Pancreas (tissue), 10 donors: ENCODE measurements at regions not wholly inside any gene's neighbourhood (a gene's known extent, or its start where the extent isn't known, plus 50 kb on each side); places are given as distances from the start of the nearest gene placed in this dataset.

Experiments used
- ATAC-seq, 4 donors: fragments of 200-7000 bp; cut with Tn5 transposase; one replicate each; pipeline versions ENCODE4 v1.8.0 to v1.9.1; 2020; ENCODE audit warnings: mild to moderate bottlenecking in 4 of 4, moderate library complexity in 4 of 4
- DNase-seq, 6 donors: peaks; one replicate each; pipeline ENCODE4 v3.0.0-alpha.2; 2020
- FAIRE-seq: peaks from 2 replicates; lab custom pipeline; 2012; peaks lifted over from hg19 to GRCh38; lab: Jason Lieb, UNC
- H3K27ac ChIP-seq, 4 donors: fragments of 200-600 bp; sonication (generic); 1 replicate in 3 of 4; 2 replicates in 1 of 4; pipeline versions ENCODE4 v1.5.0 to v1.8.0; 2020
- H3K27me3 ChIP-seq, 4 donors: fragments of 200-600 bp; one replicate each; pipeline ENCODE4 v1.8.0; 2021
- H3K36me3 ChIP-seq, 3 donors: fragments of 200-600 bp; sonication (generic) in 1 of 3; one replicate each; pipeline versions ENCODE4 v1.5.0 to v1.8.0; 2020 to 2021
- H3K4me1 ChIP-seq, 3 donors: fragments of 200-600 bp; one replicate each; pipeline ENCODE4 v1.8.0; 2021
- H3K4me3 ChIP-seq, 4 donors: fragments of 200-600 bp; sonication (generic) in 2 of 4; one replicate each; pipeline versions ENCODE4 v1.5.0 to v1.8.0; 2020 to 2021
- H3K9me3 ChIP-seq, 4 donors: fragments of 200-600 bp; one replicate each; pipeline ENCODE4 v1.8.0; 2021
- WGBS, 2 donors: extraction: QIAGEN DNeasy Blood & Tissue Kit; methylation state at CpG; one replicate each; pipeline ENCODE4 v1.1.7; 2013; 5-methylcytosine and 5-hydroxymethylcytosine counted together
- intact Hi-C, 3 donors: fragments of 100-400 bp; cut with DNase I; formaldehyde crosslinking; loops; one replicate each; pipeline versions ENCODE4 v1.11.1 to v1.14.2; 2022
- TF ChIP-seq, protein P1 (sequence below), 4 donors: fragments of 200-600 bp; sonication (generic) in 3 of 4; IDR thresholded peaks; one replicate each; pipeline versions ENCODE4 v1.5.0 to v1.8.0; 2021; ENCODE audit warnings: antibody characterized with exemption in 4 of 4
- donor health status: healthy with polysubstance abuse.
- donor health status: DM: no; HTN: no; CAD: no; lungs with moderate emphysema.
- donor health status: DM: no; HTN: no; CAD: no.
- donor health status: control.
- donor health status: control.
- donor health status: Bipolar disorder and iron deficiency.
- donor health status: DM: yes; HTN: yes; CAD: no.
- donor health status: DM: no; HTN: no; CAD: no.
- donor health status: DM: no; HTN: no; CAD: no.
- donor health status: DM: yes; HTN: yes; CAD: no.

DNA sequence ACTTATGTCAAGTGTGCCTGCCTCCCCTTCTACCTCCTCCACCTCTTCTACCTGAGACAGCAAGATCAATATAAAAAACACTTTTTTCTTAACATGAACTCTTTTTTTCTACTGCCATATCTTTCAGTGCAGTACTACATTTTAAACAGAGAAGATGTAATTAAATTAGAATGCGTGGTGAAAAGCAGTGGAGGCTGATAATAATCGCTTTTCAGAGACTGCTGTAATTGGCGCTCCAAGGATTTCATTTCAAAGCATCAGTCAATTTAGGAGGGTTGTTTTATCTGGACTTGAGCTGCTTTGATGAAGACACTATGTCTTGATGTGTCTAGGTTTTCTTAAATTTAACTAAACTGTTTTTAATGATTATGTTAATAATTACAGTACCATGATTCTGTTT lies 85.3 kb upstream of the CRBN start:
- no peak overlapping the region for H3K4me3 ChIP-seq
- FAIRE-seq = no peak

GRCh38 chr3:3260870-3261269 lies 81.4 kb upstream of the CRBN start:
- ATAC-seq = no peak
- H3K36me3 ChIP-seq = no peaks in the 10 kb centered on the region

More for the DNA sequence above, 85.3 kb upstream of the CRBN start:
- Histone ChIP-seq H3K36me3 (no peaks in the 10 kb centered on the region), H3K27me3 (no peaks in the 10 kb centered on the region), H3K9me3 (no peaks in the 10 kb centered on the region), H3K4me1 (no peaks in the 10 kb centered on the region), H3K27ac (no peak overlapping the region)
- WGBS, 2 donors = 73 to 85% methylated on average over 3 of the region's 3 CpGs
- no peak for DNase-seq
- intact Hi-C loops = no loop called here
- TF ChIP-seq, protein P1, sequence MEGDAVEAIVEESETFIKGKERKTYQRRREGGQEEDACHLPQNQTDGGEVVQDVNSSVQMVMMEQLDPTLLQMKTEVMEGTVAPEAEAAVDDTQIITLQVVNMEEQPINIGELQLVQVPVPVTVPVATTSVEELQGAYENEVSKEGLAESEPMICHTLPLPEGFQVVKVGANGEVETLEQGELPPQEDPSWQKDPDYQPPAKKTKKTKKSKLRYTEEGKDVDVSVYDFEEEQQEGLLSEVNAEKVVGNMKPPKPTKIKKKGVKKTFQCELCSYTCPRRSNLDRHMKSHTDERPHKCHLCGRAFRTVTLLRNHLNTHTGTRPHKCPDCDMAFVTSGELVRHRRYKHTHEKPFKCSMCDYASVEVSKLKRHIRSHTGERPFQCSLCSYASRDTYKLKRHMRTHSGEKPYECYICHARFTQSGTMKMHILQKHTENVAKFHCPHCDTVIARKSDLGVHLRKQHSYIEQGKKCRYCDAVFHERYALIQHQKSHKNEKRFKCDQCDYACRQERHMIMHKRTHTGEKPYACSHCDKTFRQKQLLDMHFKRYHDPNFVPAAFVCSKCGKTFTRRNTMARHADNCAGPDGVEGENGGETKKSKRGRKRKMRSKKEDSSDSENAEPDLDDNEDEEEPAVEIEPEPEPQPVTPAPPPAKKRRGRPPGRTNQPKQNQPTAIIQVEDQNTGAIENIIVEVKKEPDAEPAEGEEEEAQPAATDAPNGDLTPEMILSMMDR (IDR thresholded peaks at IDR 0.05) = no peak
- ATAC-seq = no peak

GRCh38 chr3:3259181-3259580 lies 79.7 kb upstream of the CRBN start:
- intact Hi-C loops = no loop called here
- FAIRE-seq = no peak
- WGBS, 2 donors = 61 to 64% methylated on average over 3 of the region's 3 CpGs
- ATAC-seq = no peak
- no peak overlapping the region for H3K4me3 ChIP-seq
- no peaks in the 10 kb centered on the region for H3K4me1 ChIP-seq
- no peaks in the 10 kb centered on the region for H3K36me3 ChIP-seq
- TF ChIP-seq, protein P1 (IDR thresholded peaks at IDR 0.05) = no peak
- no peaks in the 10 kb centered on the region for H3K9me3 ChIP-seq
- no peak overlapping the region for H3K27ac ChIP-seq
- H3K27me3 ChIP-seq = no peaks in the 10 kb centered on the region
- DNase-seq = no peak

More at GRCh38 chr3:3260870-3261269, 81.4 kb upstream of the CRBN start:
- intact Hi-C loops = no loop called here
- Histone ChIP-seq H3K27me3 (no peaks in the 10 kb centered on the region), H3K9me3 (no peaks in the 10 kb centered on the region), H3K4me1 (no peaks in the 10 kb centered on the region), H3K4me3 (no peak overlapping the region), H3K27ac (no peak overlapping the region)
- DNase-seq (no peak), FAIRE-seq (no peak)
- TF ChIP-seq, protein P1 (IDR thresholded peaks at IDR 0.05) = no peak

GRCh38 chr3:3258281-3258680 lies 78.8 kb upstream of the CRBN start:
- TF ChIP-seq, protein P1 (IDR thresholded peaks at IDR 0.05) = no peak
- Histone ChIP-seq H3K4me1 (no peaks in the 10 kb centered on the region), H3K27me3 (no peaks in the 10 kb centered on the region), H3K36me3 (no peaks in the 10 kb centered on the region), H3K27ac (no peak overlapping the region), H3K4me3 (no peak overlapping the region), H3K9me3 (no peaks in the 10 kb centered on the region)
- ATAC-seq = no peak
- no peak for DNase-seq
- intact Hi-C loops = no loop called here
- 84 to 85% methylated on average over 3 of the region's 3 CpGs for WGBS, 2 donors
- FAIRE-seq = no peak

DNA sequence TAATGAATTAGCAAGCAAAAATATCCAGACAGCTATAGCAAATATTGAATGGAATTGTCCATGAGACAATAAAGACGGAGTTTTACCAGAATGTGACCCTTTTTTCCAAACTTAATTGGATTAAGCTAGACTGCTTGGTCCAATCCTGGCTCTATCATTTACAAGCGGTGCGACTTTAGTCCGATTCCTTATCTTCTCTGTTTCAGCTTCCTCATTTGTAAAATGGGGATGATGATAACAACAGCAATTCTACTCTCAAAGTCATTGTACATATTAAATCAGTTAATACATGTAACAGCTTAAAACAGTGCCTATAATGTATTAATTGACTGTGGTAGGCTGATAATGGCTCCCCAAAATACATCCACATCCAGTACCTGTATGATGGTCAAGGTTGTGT lies 62.1 kb upstream of the CRBN start:
- Histone ChIP-seq H3K4me1 (no peaks in the 10 kb centered on the region), H3K9me3 (no peaks in the 10 kb centered on the region), H3K4me3 (no peak overlapping the region), H3K36me3 (no peaks in the 10 kb centered on the region), H3K27me3 (no peaks in the 10 kb centered on the region), H3K27ac (no peak overlapping the region)
- FAIRE-seq = no peak
- TF ChIP-seq, protein P1 (IDR thresholded peaks at IDR 0.05) = no peak
- intact Hi-C loops = no loop called here
- DNase-seq = no peak
- no peak for ATAC-seq
- WGBS, 2 donors = 74 to 88% methylated on average over 4 of the region's 4 CpGs
